ENCODE measurements at regions not wholly inside any gene's neighbourhood (a gene's known extent, or its start where the extent isn't known, plus 50 kb on each side); places are given as distances from the start of the nearest gene placed in this dataset.
"Not testable (repeated sequence)": the region's sequence is repeated elsewhere in the genome, so short reads cannot be mapped to it uniquely, and the experiment has no call there.

- no peak for DNase-seq (ENCODE audit: low spot score)
These were observed 151.9 kb downstream of the EMP1 start for GRCh38 chr12:13348464-13348863.

DNA sequence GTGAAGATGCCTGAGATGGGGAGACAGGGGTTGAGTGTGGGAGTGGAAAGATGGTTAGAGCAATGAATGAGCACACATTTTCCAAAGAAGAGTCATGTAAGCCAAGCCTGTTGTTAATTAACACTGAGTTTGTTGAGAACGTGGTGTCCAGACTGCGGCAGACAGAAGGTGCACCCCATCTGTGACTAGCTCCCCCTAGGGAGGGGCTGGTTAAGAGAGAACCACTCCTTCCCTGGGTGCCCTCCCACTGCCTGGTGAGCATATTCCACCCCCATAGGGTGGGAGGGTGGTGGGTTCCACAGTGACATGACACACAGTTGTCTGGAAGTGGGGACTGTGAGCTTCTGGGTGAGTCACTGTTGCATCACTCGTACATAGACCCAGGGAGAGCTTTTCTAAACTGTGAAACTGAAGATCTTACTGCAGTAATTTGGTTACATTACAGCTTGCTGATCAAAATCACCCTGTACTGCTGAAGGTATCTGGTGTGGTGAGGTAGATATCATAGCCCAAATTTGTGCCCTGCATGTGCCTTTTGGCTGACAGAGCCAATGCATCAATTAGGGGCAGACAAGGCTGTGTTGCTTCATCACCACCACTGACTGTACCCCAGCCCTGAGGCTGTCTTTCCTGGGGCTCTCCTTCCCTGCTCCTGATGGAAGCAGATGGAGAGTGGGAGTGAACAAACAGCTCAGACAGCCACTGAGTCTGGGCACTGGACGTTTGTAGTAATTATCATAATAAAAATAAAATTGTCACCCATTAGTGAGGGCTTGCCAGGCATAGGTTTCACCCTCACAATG is 150.9 kb downstream of the EMP1 start:
- DNase-seq (ENCODE audit: low spot score): no peak

DNA sequence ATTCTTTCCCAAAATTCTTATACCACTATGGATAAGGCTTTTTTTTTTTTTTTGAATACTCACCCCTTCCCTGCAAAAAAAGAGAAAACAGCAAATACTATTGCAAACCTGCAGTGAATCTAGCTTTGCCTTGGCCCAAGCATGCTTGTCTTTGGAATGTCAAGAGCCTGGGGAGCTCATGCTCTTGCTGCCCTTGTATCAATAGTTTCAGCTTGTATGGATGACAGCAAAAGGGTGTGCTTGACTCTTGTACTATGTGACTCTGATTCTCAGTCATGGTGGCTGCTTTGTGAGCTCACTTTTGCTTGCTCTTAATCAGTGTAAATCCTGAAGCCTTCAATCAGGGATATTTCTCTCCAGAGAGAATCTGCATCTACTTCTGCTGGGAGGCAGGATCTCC is 149.2 kb downstream of the EMP1 start:
- DNase-seq (ENCODE audit: low spot score): no peak

DNA sequence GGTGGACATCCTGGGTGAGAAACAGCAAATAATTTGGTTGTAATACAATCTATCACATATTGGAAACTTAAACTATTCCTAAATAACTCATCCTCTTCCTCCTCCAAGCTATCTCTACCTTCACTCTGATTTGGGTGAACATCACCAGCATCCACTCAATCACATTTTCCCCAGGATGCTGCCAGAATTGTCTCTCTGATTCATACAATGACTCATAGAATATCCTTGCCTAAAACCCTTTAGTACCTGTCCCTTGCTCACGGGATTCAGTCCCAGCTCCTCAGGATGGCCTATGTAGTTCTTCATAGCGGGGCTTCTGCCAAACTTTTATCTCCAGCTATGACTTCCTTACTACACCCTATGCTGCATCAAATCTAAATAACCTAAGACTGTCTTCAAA is 146.8 kb downstream of the EMP1 start:
- no peak for DNase-seq (ENCODE audit: low spot score)

DNA sequence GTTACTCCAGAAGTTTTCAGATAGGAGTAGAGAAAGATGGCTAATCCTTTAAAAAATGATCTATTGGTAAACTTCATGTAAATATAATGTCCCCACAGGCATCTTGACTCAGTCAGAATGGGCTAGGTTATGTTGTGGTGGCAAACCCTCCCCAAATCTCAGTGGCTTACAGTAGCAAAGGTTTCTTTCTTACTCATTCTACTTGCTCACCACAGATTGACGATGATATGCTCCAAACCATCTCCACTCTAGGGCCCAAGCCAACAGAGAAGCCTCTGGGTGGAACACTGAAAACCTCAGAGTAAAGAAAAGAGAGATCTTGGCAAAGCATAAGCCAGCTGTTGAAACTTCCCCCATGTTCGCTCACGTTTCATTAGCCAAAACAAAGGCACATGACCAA is 146.4 kb downstream of the EMP1 start:
- no peak for DNase-seq (ENCODE audit: low spot score)

DNA sequence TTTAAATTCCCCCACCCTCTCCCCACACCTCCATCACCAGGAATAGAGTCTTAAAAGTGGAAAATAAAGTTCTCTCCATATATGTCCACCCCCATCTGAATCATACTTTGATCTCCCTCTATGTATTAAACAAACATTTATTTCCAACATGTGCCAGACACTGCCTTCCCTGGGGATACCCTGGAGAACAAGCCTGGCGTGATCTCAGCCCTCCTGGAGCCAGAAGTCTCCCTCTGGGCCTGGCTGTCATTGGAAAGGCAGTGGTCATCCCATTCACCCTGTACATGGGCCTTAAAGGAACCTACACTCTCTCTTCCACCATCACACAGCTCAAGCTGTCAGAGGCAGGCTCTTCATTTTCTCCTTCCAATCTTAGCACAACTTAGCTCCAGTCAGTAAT is 143.6 kb downstream of the EMP1 start:
- no peak for DNase-seq (ENCODE audit: low spot score)

- no peak for DNase-seq (ENCODE audit: low spot score)
These were observed 143.0 kb downstream of the EMP1 start for GRCh38 chr12:13339538-13339937.

DNA sequence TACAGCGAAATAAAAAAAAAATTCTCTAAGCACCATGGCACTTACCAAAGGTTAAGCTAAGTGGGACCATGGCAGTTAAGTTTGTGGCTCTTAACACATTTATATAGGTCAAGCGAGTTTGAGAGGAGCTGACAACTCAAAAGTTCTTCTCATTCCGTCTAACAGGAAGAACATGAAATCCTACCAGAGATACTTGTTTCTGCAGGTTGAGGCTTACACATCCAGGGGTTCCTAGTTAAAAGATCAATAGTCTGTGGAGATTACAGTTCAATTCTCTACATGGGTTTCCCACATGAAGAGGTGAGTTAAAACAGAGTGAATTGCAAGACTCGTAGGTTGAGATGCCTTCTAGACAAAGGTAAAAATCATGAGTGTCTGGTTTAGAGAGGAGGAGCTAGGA is 142.6 kb downstream of the EMP1 start:
- DNase-seq (ENCODE audit: low spot score): no peak

GRCh38 chr12:13337791-13338190 is 141.3 kb downstream of the EMP1 start:
- DNase-seq (ENCODE audit: low spot score): no peak

- no peak for DNase-seq (ENCODE audit: low spot score)
These were observed 139.7 kb downstream of the EMP1 start for GRCh38 chr12:13336216-13336615.

DNA sequence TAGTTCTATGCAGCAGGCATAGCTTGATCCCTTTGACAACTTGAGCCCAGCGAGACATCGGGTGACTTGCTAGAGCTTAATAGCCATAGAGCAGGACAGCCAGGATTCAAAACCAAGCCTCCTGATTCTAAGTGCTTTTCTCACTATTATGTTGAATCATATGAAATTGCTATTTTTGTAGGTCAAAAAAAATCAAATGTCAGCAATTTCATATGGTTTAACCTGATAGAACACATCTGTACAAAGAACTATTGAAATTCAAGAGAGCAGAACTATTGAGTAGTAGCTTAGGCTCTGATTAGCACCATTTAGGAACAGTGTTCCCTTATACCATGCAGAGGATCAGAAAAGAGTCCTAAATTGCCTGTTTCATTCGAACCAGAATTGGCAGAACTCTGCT is 132.0 kb downstream of the EMP1 start:
- no peak for DNase-seq (ENCODE audit: low spot score)

DNA sequence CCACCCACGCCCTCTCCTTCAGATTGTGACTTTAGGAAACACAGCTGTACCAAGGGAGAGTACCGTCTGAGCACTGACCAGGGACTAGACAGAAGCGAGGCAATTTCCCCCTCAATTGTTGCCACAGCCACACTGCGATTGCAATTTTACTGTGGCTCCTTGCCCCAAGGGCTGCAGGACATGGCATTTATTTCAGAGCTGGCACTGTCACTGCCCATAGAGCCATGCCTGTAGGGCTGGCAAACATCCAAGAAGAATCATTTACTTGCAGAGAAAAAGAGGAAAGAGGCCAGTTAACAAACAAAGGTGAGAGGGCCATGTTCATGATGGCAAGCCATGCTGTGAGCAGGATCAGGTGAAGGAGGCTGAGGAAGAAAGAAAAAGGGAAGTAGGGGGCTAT is 129.6 kb downstream of the EMP1 start:
- DNase-seq (ENCODE audit: low spot score): no peak

- not testable (repeated sequence) for DNase-seq (ENCODE audit: low spot score)
These were observed 128.5 kb downstream of the EMP1 start for GRCh38 chr12:13325037-13325436.

GRCh38 chr12:13318231-13319015 is 121.9 kb downstream of the EMP1 start:
- no peak for DNase-seq (ENCODE audit: low spot score)

- no peak for DNase-seq (ENCODE audit: low spot score)
These were observed 120.2 kb downstream of the EMP1 start for GRCh38 chr12:13316587-13317246.

GRCh38 chr12:13313886-13314285 is 117.4 kb downstream of the EMP1 start:
- no peak for DNase-seq (ENCODE audit: low spot score)

GRCh38 chr12:13311551-13311950 is 115.0 kb downstream of the EMP1 start:
- DNase-seq (ENCODE audit: low spot score): no peak

DNA sequence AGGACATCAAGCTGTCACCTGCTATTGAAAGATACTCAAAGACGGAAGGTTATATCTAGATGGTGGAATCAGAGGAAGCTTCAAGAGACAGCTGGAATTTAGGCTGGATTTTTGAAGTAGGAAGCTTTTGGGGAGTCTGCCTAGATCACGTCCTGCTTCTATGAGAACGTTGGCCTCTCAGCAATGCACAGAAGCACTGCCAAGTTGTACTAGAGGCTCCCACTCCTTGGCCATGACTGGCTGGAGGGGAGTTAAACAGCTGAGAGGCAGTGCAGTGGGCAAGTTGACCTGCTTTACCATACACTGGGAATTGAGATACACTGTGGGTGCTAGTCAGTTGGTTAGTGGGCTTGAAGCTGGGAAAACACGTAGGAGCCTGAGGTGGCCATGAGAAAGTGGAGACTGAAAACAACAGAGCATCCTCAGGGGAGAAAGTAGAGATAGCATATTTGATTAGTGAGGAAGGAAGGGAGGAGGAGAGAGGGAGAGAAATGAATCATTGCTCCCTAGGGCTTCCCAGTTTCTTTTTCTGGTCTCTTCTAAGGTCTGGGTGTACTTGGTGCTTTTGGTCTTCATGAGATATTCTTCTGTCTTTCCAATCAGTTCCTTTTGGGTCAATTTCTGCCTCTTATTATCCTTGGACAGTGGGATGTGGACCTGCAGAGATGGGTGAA is 110.8 kb downstream of the EMP1 start:
- no peak for DNase-seq (ENCODE audit: low spot score)

GRCh38 chr12:13304924-13305323 is 108.4 kb downstream of the EMP1 start:
- DNase-seq (ENCODE audit: low spot score): no peak

GRCh38 chr12:13299457-13299856 is 102.9 kb downstream of the EMP1 start:
- no peak for DNase-seq (ENCODE audit: low spot score)

- no peak for DNase-seq (ENCODE audit: low spot score)
These were observed 96.6 kb downstream of the EMP1 start for GRCh38 chr12:13293096-13293495.

DNA sequence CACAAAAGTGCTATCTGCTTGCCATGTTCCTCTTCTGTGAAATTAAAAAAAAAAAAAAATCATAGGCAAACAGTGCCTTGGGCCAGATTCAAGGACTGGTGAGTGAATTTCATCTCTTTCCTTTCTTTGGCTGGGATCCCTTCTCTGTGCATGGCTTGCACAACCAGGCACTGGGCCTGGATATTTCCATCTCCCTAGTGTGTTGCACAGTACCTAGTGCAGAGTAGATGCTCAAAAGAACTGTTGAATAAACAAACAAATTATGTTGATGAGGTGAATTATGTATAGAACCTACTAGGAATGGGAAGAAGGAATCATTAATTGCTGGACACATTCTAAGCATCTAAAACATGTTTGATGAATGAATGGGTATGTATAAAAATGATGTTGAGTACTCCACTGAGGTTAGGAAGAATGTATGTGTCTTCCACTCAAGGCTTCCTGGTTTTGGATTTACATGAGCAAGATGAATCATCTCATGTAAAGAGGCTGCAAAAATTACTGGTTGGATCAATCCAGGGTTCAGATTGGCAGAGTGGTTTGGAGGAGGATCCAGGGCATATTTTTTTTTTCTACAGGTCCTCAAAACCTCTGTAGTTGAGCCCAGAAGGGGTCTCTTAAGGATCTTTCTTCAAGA is 93.2 kb downstream of the EMP1 start:
- DNase-seq (ENCODE audit: low spot score): no peak

All from kidney capillary endothelial cell (primary cell).